Activated CD8-positive, alpha-beta T cell treated with anti-CD3 and anti-CD28 coated beads for 36 hours (primary cell): ENCODE measurements at regions not wholly inside any gene's neighbourhood (a gene's known extent, or its start where the extent isn't known, plus 50 kb on each side); places are given as distances from the start of the nearest gene placed in this dataset.

Experiments
- ATAC-seq: fragments of 200-7000 bp; cut with Tn5 transposase; one replicate; pipeline ENCODE4 v1.10.0; 2021; ENCODE audit warnings: mild to moderate bottlenecking, moderate library complexity
- CTCF ChIA-PET: fragments of 350-600 bp; sonication (Branson Sonifier 250); formaldehyde crosslinking; loops from one replicate; lab custom pipeline; 2021; ENCODE audit warnings: antibody characterized with exemption; lab: Charles Lee
- POLR2A ChIA-PET: fragments of 350-600 bp; sonication (Branson Sonifier 250); formaldehyde crosslinking; loops from one replicate; lab custom pipeline; 2021; ENCODE audit warnings: antibody characterized with exemption; lab: Charles Lee
- DNase-seq: peaks from one replicate; pipeline ENCODE4 v3.0.0-alpha.2; 2020
- H3K27ac Mint-ChIP-seq: one replicate; pipeline ENCODE4 v1.8.0; 2021; ENCODE audit warnings: mild to moderate bottlenecking, mixed read lengths
- H3K27me3 Mint-ChIP-seq: one replicate; pipeline ENCODE4 v1.8.0; 2021; ENCODE audit warnings: mixed read lengths
- H3K36me3 Mint-ChIP-seq: one replicate; pipeline ENCODE4 v1.8.0; 2021; ENCODE audit warnings: low read depth, mixed read lengths
- H3K4me1 Mint-ChIP-seq: one replicate; pipeline ENCODE4 v1.8.0; 2021; ENCODE audit warnings: low read depth, mixed read lengths
- H3K4me3 Mint-ChIP-seq: one replicate; pipeline ENCODE4 v1.8.0; 2021; ENCODE audit warnings: mild to moderate bottlenecking, moderate library complexity, mixed read lengths
- H3K9me3 Mint-ChIP-seq: one replicate; pipeline ENCODE4 v1.8.0; 2021; ENCODE audit warnings: mixed read lengths
- CTCF ChIP-seq: fragments of 200-600 bp; IDR thresholded peaks from one replicate; pipeline ENCODE4 v1.8.0; 2022; ENCODE audit warnings: antibody characterized with exemption, mild to moderate bottlenecking
- intact Hi-C: fragments of 100-400 bp; cut with micrococcal nuclease; formaldehyde crosslinking; loops from one replicate; pipeline ENCODE4 v1.10.0; 2022

DNA sequence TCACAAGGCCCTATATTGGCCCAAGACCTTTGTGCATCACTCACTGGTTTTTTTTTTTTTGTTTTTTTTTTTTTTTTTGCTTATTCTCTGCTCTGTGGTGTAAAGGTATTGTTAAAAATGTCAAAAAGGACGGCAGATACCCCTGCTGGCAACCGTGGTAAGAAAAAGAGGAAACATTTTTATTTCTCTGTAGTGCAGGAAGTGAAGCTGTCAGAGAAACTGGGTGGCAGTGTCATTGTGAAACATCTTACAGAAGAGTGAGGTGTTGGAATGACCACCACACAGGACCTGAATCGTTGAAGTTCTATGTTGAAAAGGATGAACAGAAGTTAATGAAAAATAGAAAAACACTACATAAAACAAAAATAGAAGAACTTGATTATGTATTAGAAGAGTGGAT lies 346.4 kb downstream of the FGF9 start:
- CTCF ChIA-PET = interaction anchor here (1.4 kb wide), 1 partner anchor 15 kb away, joined by 3 read pairs; no protein-coding TSS in a partner anchor
- Mint-ChIP-seq H3K9me3 (no peaks in the 10 kb centered on the region), H3K4me1 (peaks cover 6% of the 10 kb centered on the region), H3K4me3 (no peak overlapping the region), H3K27me3 (no peaks in the 10 kb centered on the region), H3K36me3 (no peaks in the 10 kb centered on the region), H3K27ac (no peak overlapping the region)
- POLR2A ChIA-PET = interaction anchor here (0.6 kb wide), 2 partner anchors 8 to 574 kb away, joined by 3 read pairs; no protein-coding TSS in a partner anchor
- TF ChIP-seq CTCF = no peak
- intact Hi-C loops = no loop called here
- ATAC-seq = peak; percentile 68
- DNase-seq = peak; percentile 16

GRCh38 chr13:22018076-22018835 lies 347.4 kb downstream of the FGF9 start:
- Mint-ChIP-seq H3K36me3 (no peaks in the 10 kb centered on the region), H3K4me3 (no peak overlapping the region), H3K27me3 (no peaks in the 10 kb centered on the region), H3K4me1 (peaks cover 6% of the 10 kb centered on the region), H3K27ac (no peak overlapping the region), H3K9me3 (no peaks in the 10 kb centered on the region)
- intact Hi-C loops = no loop called here
- TF ChIP-seq CTCF = no peak
- ChIA-PET CTCF (interaction anchor here (1.4 kb wide), 1 partner anchor 14 kb away, joined by 3 read pairs; no protein-coding TSS in a partner anchor), POLR2A (no interaction called here)
- peak; percentile 66 for ATAC-seq
- DNase-seq = peak; percentile 10

GRCh38 chr13:22018836-22019210 lies 347.9 kb downstream of the FGF9 start:
- CTCF ChIA-PET = no interaction called here
- peak; percentile 19 for DNase-seq
- POLR2A ChIA-PET = no interaction called here

DNA sequence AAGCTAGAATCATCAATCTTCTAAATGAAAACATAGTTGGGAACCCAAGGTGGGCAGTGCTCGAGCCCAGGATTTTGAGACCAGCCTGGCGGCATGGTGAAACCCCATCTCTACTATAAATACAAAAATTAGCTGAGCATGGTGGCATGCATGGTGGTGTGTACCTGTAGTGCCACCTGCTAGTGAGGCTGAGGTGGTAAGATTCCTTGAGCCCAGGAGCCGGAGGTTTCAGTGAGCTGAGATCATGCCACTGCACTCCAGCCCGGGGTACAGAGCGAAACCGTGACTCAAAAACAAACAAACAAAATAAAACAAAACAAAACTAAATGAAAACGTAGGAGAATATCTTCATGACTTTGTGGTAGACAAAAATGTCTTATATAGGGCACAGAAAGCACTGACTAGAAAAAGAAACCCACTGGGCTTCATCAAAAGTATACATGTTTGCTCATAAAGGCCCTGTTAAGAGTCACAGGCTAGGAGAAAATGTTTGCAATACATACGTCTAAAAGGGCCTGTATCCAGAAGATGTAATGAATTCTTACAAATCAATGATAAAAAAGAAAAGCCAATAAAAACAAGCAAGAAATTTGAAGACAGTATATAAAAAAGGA lies 353.6 kb downstream of the FGF9 start:
- Mint-ChIP-seq H3K4me3 (no peak overlapping the region), H3K36me3 (no peaks in the 10 kb centered on the region), H3K27me3 (no peaks in the 10 kb centered on the region), H3K27ac (no peak overlapping the region), H3K9me3 (no peaks in the 10 kb centered on the region), H3K4me1 (no peaks in the 10 kb centered on the region)
- ATAC-seq (no peak), DNase-seq (no peak)
- ChIA-PET POLR2A (no interaction called here), CTCF (no interaction called here)
- intact Hi-C loops = no loop called here
- TF ChIP-seq CTCF = no peak

More at GRCh38 chr13:22018836-22019210, 347.9 kb downstream of the FGF9 start:
- Mint-ChIP-seq H3K27me3 (no peaks in the 10 kb centered on the region), H3K36me3 (no peaks in the 10 kb centered on the region), H3K27ac (no peak overlapping the region), H3K4me3 (no peak overlapping the region), H3K4me1 (peaks cover 6% of the 10 kb centered on the region), H3K9me3 (no peaks in the 10 kb centered on the region)
- ATAC-seq = peak; percentile 57
- no peak for TF ChIP-seq CTCF
- intact Hi-C loops = no loop called here

DNA sequence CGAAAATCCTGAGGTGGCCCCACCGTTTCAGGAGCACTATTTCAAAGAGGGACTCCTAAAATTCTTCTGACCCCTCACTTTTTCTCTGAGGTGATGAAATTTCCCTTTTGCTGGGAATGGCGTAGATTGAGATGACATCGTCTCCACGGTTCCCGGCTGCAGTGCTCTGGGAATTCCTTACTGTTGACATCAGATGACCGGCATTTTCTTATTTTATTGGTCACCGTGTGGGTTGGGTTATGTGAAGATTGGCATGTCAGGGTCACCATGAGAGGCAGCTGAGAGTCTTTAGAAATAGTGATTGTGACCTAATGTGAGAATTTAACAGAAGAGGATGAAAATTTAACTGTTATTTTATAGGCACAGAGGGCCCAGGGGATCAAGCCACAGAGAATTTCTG lies 356.7 kb downstream of the FGF9 start:
- Mint-ChIP-seq H3K4me1 (peaks cover 2% of the 10 kb centered on the region), H3K27me3 (no peaks in the 10 kb centered on the region), H3K36me3 (no peaks in the 10 kb centered on the region), H3K9me3 (no peaks in the 10 kb centered on the region), H3K27ac (no peak overlapping the region), H3K4me3 (no peak overlapping the region)
- CTCF ChIA-PET = no interaction called here
- TF ChIP-seq CTCF = no peak
- intact Hi-C loops = no loop called here
- POLR2A ChIA-PET = no interaction called here
- ATAC-seq (no peak), DNase-seq (no peak)
